Astrocyte of the cerebellum (primary cell): ENCODE measurements at regions not wholly inside any gene's neighbourhood (a gene's known extent, or its start where the extent isn't known, plus 50 kb on each side); places are given as distances from the start of the nearest gene placed in this dataset.
A peak's percentile ranks its signal among the peaks of the same experiment; 100 is the strongest.
"Not testable (repeated sequence)": the region's sequence is repeated elsewhere in the genome, so short reads cannot be mapped to it uniquely, and the experiment has no call there.

Experiments
- DNase-seq: peaks from one replicate; pipeline ENCODE4 v3.0.0-alpha.2; 2011; ENCODE audit warnings: low read depth
- H3K4me3 ChIP-seq: 2 replicates; pipeline ENCODE4 v1.5.1; 2011; ENCODE audit warnings: mild to moderate bottlenecking, low read depth, low read length, moderate library complexity
- CTCF ChIP-seq: IDR thresholded peaks from 2 replicates; pipeline ENCODE4 v1.5.1; 2012; ENCODE audit warnings: low read length, low read depth, moderate library complexity, mild to moderate bottlenecking; ENCODE audit errors: missing control alignments
- in situ Hi-C: cut with HindIII; loops from 2 replicates; pipeline ENCODE4 v1.10.0; 2017; ENCODE audit warnings: low sequenced_read_pairs

- in situ Hi-C loops: no loop called here
- TF ChIP-seq CTCF: no peak
- no peak overlapping the region for H3K4me3 ChIP-seq
- no peak for DNase-seq
Measured at GRCh38 chr5:78718824-78719223, 70.3 kb upstream of the LHFPL2 start.

GRCh38 chr5:78717674-78718584, 69.4 kb upstream of the LHFPL2 start:
- DNase-seq: no peak
- TF ChIP-seq CTCF: no peak
- in situ Hi-C loops: no loop called here
- H3K4me3 ChIP-seq: no peak overlapping the region

GRCh38 chr5:78716206-78716605, 67.6 kb upstream of the LHFPL2 start:
- DNase-seq: no peak
- no peak overlapping the region for H3K4me3 ChIP-seq
- in situ Hi-C loops: no loop called here
- TF ChIP-seq CTCF: no peak

GRCh38 chr5:78715351-78715750, 66.8 kb upstream of the LHFPL2 start:
- H3K4me3 ChIP-seq, in situ Hi-C loops, DNase-seq: not testable (repeated sequence)

GRCh38 chr5:78711670-78712069, 63.1 kb upstream of the LHFPL2 start:
- H3K4me3 ChIP-seq, DNase-seq, in situ Hi-C loops: not testable (repeated sequence)

- H3K4me3 ChIP-seq, in situ Hi-C loops, DNase-seq: not testable (repeated sequence)
Measured at GRCh38 chr5:78709729-78710430, 61.3 kb upstream of the LHFPL2 start.

GRCh38 chr5:78706825-78707224, 58.3 kb upstream of the LHFPL2 start:
- H3K4me3 ChIP-seq: no peak overlapping the region
- DNase-seq: peak; percentile 8
- TF ChIP-seq CTCF: no peak
- in situ Hi-C loops: no loop called here

GRCh38 chr5:78706381-78706780, 57.8 kb upstream of the LHFPL2 start:
- in situ Hi-C loops: no loop called here
- TF ChIP-seq CTCF: no peak
- DNase-seq: no peak
- H3K4me3 ChIP-seq: no peak overlapping the region
